Type B pancreatic cell (in vitro differentiated cells): ENCODE measurements at regions not wholly inside any gene's neighbourhood (a gene's known extent, or its start where the extent isn't known, plus 50 kb on each side); places are given as distances from the start of the nearest gene placed in this dataset.

ENCODE experiments used
- DNase-seq: peaks from one replicate; pipeline ENCODE4 v3.0.0; 2021; ENCODE audit warnings: mixed read lengths; ENCODE audit not compliant: unreplicated experiment; ENCODE audit errors: extremely low spot score
- H3K27ac Mint-ChIP-seq: 2 replicates; pipeline ENCODE4 v1.8.0; 2021; ENCODE audit warnings: mild to moderate bottlenecking, mixed read lengths
- H3K27me3 Mint-ChIP-seq: 2 replicates; pipeline ENCODE4 v1.8.0; 2021; ENCODE audit warnings: mixed read lengths
- H3K36me3 Mint-ChIP-seq: 2 replicates; pipeline ENCODE4 v1.8.0; 2021; ENCODE audit warnings: mixed read lengths
- H3K4me1 Mint-ChIP-seq: one replicate; pipeline ENCODE4 v1.8.0; 2021; ENCODE audit warnings: mixed read lengths; ENCODE audit not compliant: unreplicated experiment
- H3K4me3 Mint-ChIP-seq: 2 replicates; pipeline ENCODE4 v1.8.0; 2021; ENCODE audit warnings: mild to moderate bottlenecking, mixed read lengths
- H3K9me3 Mint-ChIP-seq: 2 replicates; pipeline ENCODE4 v1.8.0; 2021; ENCODE audit warnings: mixed read lengths
- TF ChIP-seq, protein P1 (sequence below): fragments of 200-600 bp; sonication (generic); conservative IDR thresholded peaks from 2 replicates; pipeline ENCODE4 v1.5.0; 2021; ENCODE audit warnings: antibody characterized with exemption, mild to moderate bottlenecking

DNA sequence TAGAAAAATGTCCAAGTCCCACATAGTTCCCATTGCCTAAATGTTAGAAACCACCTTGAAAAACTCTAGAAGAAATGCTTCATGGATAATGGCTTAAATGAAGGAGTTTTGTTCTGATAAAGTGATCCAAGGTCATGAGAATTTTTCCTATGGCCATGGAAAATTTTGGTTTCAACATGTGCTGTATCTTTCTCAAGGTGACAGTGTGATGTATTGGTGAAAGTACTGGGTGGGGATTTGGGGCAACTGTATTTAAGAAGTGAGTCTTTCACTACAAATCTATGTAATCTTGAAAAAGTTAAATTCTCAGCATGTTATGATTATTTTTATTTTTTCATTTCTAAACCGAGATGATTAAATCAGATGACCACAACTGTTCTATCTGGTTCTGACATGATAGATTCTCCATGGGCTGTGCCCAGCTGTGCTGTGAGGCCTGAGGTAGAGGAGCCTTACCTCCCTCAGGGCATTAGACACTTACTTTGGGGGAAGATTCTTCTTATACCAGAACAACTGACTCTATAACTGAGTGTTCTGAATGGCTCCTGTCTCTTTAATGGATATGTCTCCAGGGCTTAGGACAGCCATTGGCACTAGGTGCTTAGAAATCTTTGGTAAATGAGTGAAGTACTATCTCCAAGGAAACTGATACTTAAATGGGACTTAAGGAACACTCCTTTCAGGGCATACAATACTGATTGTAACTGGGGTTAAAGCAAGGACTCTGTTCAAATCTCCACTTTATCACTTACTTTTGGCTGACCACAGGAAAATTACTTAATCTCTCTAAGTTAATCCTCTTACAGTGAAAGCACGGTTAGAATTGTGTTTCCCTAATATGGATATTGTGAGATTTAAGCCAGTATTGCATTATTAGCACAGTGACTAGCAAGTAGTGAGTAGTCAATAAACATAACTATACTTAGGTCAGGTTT is 397.4 kb upstream of the MEF2C start:
- Mint-ChIP-seq H3K27ac (no peak overlapping the region), H3K36me3 (no peaks in the 10 kb centered on the region), H3K4me1 (peaks cover 22% of the 10 kb centered on the region), H3K9me3 (peaks cover 3% of the 10 kb centered on the region), H3K27me3 (no peaks in the 10 kb centered on the region), H3K4me3 (no peak overlapping the region)
- TF ChIP-seq, protein P1, sequence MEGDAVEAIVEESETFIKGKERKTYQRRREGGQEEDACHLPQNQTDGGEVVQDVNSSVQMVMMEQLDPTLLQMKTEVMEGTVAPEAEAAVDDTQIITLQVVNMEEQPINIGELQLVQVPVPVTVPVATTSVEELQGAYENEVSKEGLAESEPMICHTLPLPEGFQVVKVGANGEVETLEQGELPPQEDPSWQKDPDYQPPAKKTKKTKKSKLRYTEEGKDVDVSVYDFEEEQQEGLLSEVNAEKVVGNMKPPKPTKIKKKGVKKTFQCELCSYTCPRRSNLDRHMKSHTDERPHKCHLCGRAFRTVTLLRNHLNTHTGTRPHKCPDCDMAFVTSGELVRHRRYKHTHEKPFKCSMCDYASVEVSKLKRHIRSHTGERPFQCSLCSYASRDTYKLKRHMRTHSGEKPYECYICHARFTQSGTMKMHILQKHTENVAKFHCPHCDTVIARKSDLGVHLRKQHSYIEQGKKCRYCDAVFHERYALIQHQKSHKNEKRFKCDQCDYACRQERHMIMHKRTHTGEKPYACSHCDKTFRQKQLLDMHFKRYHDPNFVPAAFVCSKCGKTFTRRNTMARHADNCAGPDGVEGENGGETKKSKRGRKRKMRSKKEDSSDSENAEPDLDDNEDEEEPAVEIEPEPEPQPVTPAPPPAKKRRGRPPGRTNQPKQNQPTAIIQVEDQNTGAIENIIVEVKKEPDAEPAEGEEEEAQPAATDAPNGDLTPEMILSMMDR, result no peak
- DNase-seq, result no peak

DNA sequence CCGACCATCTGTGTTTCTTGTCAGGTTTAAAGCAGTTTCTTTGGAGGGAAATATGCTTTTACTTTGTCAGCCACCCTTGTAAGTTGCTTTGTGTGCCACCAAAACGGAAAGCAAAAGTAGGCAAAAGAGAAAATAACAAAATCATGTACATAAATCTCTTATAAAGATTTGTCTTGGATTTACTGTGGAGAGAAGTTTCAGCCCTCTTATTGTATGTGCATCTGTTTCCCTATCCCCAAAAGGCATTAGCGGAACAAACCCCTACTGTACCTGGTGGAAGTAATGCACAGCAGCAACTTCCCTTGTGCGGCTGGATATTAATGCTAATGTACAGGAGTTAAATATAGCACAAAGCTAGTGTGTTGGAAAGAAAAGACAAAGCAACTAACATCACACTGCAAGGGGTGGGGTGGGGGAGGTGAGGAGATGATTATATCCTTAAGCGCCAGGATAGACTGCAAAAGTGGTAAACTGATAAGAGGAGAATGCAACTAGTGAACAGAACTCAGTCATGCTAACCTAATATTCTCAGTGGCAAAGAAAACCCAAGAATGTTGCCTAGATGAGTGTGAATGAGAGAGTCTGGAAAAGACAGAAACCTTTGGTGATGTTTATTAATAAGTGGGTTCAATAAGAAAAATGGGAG is 396.5 kb upstream of the MEF2C start:
- Mint-ChIP-seq H3K4me1 (peaks cover 22% of the 10 kb centered on the region), H3K27ac (no peak overlapping the region), H3K36me3 (no peaks in the 10 kb centered on the region), H3K27me3 (no peaks in the 10 kb centered on the region), H3K4me3 (no peak overlapping the region), H3K9me3 (peaks cover 8% of the 10 kb centered on the region)
- DNase-seq, result no peak
- TF ChIP-seq, protein P1, result no peak

DNA sequence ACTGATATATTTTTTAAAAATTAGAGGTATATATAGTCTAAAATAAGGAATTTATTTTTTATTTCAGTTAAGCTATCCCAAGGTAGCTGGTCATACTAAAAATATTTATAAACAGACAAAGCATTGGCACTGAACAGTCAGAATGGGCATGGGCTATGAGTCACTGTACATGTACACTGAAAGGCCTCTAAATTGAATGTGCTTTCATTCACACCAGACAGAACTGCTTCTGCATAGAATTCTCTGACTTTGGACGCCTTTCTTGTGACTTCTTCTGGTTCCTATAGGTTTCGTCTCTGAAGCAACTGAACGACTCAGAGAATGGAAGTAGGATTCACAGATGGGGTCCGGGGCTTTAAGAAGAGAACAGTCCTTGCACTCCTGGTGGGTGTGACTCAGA is 394.8 kb upstream of the MEF2C start:
- Mint-ChIP-seq H3K36me3 (no peaks in the 10 kb centered on the region), H3K27ac (no peak overlapping the region), H3K9me3 (peaks cover 7% of the 10 kb centered on the region), H3K4me1 (peaks cover 21% of the 10 kb centered on the region), H3K4me3 (no peak overlapping the region), H3K27me3 (no peaks in the 10 kb centered on the region)
- DNase-seq, result no peak
- TF ChIP-seq, protein P1, result no peak

DNA sequence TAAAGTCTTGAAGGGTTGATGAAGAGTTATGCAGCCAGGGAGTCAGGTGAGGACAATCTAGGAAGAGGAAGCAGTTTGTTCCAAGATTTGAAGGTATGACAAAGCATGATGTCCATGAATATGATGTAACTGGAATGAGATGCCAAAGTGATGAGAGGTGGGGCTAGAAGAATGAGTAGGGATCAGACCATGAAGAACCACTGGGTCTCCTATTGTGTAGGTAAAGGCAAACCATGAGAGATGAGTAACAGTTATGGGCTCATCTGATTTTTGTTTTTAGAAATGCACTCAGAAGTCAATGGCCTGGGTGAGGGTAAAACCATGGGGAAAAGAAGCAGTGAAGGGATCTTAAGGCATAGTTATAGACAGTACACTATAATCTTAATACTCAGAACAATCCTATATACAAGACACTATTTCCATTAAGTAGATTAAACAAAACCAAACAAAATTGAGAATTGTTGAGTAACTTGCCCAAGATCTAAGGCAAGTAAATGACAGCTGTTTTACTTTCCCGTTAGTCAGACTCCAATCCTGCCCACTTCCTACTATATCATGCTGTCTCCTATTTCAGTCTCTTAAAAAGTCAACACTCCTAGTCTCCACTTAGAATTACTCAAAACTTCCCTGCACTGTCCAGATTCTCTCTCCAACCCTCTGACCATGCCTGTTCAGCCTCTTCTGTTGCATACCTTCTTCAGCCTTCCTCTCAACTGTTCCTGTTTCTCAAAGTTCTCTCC is 393.8 kb upstream of the MEF2C start:
- Mint-ChIP-seq H3K4me1 (peaks cover 11% of the 10 kb centered on the region), H3K27me3 (no peaks in the 10 kb centered on the region), H3K36me3 (no peaks in the 10 kb centered on the region), H3K4me3 (no peak overlapping the region), H3K9me3 (peaks cover 5% of the 10 kb centered on the region), H3K27ac (no peak overlapping the region)
- no peak for DNase-seq
- TF ChIP-seq, protein P1, result no peak

DNA sequence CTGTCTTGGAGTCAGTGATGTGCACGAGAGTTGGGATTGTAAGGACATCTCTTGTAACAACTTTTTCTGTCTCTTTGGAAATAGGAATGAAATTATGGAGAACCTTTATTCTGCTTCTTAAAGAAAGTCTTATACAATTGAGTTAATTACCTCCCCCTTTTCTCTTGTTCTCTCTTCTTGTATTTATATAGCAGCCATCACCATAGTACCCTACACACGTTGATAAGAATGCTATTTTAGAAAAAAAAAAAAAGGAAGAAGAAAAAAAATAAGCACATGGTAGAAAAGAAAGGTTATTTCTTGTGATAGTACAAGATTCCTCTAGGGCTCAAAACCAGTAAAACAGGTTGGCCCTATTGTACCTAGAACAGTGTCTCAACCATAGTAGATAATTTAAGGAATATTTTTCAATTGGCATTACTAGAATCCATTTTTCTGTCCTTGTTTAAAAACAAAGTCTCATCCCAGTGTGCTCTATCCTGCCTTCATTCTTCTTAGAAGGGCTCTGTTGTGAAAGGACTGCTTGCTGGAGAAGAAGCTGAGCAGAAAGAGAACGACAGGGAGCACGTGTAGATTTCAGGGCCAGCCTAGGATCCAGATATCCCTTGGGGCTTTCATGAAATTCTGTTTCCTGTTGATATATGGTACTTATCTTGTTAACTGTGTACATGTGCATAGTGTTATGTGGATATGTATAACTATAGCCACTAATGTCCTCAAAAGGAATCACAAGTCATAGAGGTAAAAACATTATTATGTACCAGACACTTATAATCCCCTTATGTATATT is 392.3 kb upstream of the MEF2C start:
- Mint-ChIP-seq H3K36me3 (no peaks in the 10 kb centered on the region), H3K9me3 (peaks cover 5% of the 10 kb centered on the region), H3K4me1 (peaks cover 1% of the 10 kb centered on the region), H3K27ac (no peak overlapping the region), H3K4me3 (no peak overlapping the region), H3K27me3 (no peaks in the 10 kb centered on the region)
- DNase-seq, result no peak
- TF ChIP-seq, protein P1, result no peak
